COLO668 (cell line): ENCODE measurements at regions not wholly inside any gene's neighbourhood (a gene's known extent, or its start where the extent isn't known, plus 50 kb on each side); places are given as distances from the start of the nearest gene placed in this dataset.
"Not testable (repeated sequence)": the region's sequence is repeated elsewhere in the genome, so short reads cannot be mapped to it uniquely, and the experiment has no call there.

Experiments used
- DNase-seq: peaks from one replicate; lab custom pipeline; 2025; ENCODE audit not compliant: unreplicated experiment; lab: John Stamatoyannopoulos, UW

- DNase-seq = no peak
These were observed 55.1 kb downstream of the TTC6 start for GRCh38 chr14:37650356-37651037.

DNA sequence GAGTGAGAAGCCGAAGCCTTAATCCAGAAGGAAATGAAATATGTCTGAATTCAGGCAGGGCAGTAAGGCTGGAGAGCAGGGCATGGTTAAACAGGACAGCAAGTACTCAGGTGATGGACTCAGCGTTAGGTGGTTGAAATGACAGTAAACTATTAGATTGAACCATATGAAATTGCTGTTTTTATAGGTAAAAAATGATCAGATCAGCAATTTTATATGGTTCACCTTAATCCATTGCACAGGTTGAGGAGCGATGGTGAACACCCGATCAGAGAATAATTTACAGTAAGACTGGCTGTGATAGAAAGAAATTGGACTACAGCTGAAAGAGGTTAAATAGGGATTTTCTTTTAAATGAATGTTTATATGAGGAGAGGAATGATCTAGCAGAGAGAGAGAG lies 56.6 kb downstream of the TTC6 start:
- no peak for DNase-seq

DNA sequence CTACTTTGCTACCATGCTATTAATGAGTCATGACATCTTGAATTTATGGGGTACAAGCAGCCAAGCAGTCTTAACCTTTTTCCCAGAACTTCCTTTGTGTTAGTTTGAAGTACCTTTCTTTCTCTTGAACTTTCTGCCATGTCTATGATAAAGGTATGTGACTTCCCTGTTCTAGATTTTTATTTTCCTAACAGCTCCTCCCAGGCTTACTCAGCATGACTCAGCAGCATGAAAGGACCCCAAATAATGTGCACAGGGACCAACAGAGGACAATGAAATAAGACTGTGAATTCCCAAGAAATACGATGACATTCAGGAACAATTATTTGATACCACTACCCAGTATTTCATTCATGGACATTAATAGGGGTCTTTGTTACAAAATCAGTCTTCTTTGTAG lies 60.0 kb downstream of the TTC6 start:
- DNase-seq = no peak

DNA sequence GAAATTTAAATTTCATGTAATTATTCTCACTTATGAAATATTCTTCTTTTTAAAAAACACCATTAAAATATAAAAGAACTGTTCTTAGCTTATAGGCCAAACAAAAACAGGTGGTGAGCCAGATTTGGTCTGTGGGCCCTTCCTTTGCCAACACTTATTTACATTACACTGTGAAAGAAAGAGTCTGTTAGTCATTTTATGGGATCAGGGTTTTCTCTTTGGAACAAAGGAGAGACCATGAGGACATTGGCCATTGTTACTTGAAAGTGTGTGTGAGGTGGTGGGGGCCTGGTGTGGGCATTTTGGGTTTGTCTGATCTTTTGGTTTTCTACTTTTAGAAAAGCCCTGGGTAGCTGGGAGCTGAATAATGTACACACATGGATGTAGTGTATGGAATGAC lies 62.7 kb downstream of the TTC6 start:
- DNase-seq = peak; percentile 23

GRCh38 chr14:37663498-37663897 lies 68.1 kb downstream of the TTC6 start:
- no peak for DNase-seq

DNA sequence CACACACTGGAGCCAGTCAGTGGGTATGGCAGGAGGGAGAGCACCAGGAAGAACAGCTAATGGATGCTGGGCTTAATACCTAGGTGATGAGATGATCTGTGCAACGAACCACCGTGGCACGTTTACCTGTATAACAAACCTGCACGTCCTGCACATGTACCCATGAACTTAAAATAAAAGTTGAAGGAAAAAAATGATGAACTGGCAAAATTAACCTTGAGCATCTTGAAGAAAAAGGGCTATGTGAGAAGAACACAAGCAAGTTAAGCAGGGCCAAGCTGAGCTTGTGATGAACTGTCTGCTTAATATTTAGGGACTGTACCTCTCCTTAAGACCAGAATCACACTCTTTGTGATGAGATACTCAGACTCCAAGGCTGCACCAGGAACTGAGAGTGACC lies 70.0 kb downstream of the TTC6 start:
- DNase-seq = no peak

DNA sequence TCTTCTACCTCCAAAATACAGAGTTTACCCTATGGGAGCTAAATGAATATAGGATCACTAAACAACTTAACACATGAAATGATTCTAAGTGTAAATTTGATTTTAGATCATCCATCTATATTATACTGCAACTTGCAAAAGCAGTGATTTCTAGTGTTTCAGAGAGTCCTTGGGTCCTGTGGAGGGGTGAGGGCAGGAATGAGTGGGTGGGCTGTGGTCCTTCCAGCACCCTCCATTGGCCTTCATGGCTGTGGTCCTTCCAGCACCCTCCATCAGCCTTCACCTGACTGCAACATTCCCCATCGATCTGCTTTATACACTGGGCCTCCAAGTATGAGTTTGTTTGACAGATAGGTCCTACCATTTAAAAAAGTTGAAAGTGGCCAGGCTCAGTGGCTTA lies 70.5 kb downstream of the TTC6 start:
- DNase-seq = no peak

- no peak for DNase-seq
These were observed 73.2 kb downstream of the TTC6 start for GRCh38 chr14:37668646-37669045.

- DNase-seq = no peak
These were observed 73.8 kb downstream of the TTC6 start for GRCh38 chr14:37669242-37669641.

- no peak for DNase-seq
These were observed 78.0 kb downstream of the TTC6 start for GRCh38 chr14:37673439-37673838.

GRCh38 chr14:37678916-37679315 lies 83.5 kb downstream of the TTC6 start:
- no peak for DNase-seq

DNA sequence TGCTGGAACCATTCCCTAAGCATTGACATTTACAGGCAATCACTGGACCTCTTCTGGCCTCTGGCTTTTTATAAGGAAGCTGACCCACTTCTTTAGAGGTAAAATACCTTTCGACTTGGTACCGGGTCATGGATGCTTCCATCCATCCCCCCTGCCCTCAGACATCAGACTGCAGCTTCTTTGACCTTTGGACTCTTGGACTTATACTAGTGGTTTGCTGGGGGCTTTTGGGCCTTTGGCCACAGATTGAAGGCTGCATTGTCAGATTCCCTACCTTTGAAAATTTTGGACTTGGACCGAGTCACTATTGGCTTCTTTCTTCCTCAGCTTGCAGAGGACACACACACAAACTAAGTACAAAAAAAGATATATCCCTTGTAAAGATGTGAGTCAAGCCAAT lies 86.1 kb downstream of the TTC6 start:
- no peak for DNase-seq

- not testable (repeated sequence) for DNase-seq
These were observed 97.3 kb downstream of the TTC6 start for GRCh38 chr14:37692680-37693079.

DNA sequence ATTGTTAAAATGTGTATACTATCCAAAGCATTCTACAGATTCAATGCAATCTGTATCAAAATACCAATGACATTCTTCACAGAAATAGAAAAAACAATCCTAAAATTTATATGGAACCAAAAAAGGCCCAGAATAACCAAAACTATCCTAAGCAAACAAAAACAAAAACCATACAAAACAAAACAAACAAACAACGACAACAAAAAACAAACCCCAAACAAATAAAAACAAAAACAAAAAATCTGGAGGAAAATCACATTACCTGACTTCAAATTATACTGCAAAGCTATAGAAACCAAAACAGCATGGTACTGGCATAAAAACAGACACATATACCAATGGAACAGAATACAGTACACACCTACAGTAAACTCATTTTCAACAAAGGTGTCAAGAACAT lies 98.0 kb downstream of the TTC6 start:
- DNase-seq = not testable (repeated sequence)

GRCh38 chr14:37695866-37696265 lies 100.4 kb downstream of the TTC6 start:
- DNase-seq = no peak

DNA sequence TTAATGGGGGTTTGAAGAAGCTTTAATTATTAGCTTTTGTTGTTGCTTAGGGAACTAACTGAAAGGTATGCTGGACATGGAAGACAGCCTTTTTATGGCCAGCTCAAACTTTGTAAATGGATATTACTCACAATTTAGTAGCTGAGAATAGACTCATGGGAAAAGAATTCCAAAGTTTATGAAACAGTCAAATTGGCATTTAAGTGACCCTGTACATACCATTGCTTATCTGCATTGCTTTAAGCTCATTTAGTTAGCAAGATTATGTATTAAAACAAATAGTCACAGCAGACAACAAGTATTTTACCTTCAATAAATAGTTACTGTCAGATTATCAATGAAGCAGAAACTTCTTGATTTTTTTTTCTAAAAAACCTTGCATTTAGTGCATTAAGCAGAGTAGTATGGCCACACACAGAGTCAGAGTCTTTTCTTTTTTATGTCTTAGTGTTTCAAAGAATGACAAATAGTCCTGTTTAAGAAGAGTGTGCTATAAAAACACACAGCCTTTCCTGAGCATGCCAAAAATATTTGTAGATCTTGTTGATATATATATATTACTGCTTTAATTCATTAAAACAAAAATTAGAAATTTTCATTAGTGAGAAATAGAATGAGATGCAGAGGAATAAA lies 102.2 kb downstream of the TTC6 start:
- no peak for DNase-seq

GRCh38 chr14:37698840-37699777 lies 103.7 kb downstream of the TTC6 start:
- DNase-seq = no peak

DNA sequence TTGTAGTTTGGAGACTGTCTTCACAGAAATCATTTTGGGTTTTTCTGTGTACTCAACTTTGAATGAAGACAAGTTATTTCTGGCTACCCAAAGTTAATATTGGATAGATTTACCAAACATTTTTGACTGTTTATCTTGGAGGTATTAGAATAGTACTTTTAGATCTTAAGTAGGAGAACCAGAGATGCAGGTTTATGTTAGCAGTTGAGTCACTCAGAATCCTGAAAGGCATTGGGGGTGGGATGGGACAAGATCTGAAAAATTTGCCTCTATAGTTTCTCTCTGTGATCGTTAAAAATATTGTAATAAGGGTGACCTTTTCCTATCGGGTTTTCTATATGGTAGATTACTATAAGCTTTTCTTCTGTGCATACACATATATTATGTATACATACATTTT lies 112.3 kb downstream of the TTC6 start:
- DNase-seq = no peak

- DNase-seq = no peak
These were observed 113.1 kb downstream of the TTC6 start for GRCh38 chr14:37708481-37708880.

DNA sequence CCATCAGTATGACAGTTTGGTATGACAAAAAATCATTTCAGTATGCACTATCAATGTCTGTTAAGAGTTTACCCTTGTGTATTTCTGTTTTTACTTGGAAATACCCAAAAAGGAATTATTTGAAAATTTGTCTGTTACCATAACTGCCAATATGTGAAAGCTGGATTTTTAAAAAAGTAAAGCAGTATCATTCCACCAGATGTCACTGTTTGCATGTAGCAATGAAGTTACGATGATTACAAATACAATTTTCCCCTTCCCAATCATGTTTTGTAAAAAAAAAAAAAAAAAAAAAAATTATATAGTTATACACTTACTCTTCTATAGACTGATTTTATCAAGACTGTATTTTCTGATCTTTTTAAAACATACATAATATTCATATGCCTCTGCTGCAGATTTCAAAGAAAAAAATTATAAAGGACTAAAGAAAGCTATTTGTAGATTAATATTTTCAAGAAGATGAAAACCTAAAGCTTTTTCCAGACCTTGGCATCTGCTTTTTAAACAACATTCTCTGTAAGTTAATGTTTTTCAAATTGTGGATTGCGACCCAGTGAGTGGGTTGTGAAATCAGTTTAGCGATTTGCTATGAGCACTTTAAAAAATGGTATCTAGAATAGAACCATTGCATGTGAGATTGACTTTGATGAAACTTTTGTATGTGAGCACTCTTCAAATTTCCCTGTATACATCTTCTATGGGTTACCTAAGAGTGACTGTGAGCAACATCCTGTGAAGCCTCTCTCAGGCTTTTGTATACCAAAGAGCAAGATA lies 114.2 kb downstream of the TTC6 start:
- DNase-seq = no peak

- DNase-seq = no peak
These were observed 116.0 kb downstream of the TTC6 start for GRCh38 chr14:37711356-37711830.
